GM19397 (cell line): ENCODE measurements at regions not wholly inside any gene's neighbourhood (a gene's known extent, or its start where the extent isn't known, plus 50 kb on each side); places are given as distances from the start of the nearest gene placed in this dataset.
"Not testable (repeated sequence)": the region's sequence is repeated elsewhere in the genome, so short reads cannot be mapped to it uniquely, and the experiment has no call there.

ENCODE experiments used
- ATAC-seq: cut with Tn5 transposase; IDR thresholded peaks from one replicate; pipeline ENCODE4 v1.9.1; 2021; ENCODE audit warnings: mild to moderate bottlenecking, moderate library complexity; ENCODE audit not compliant: unreplicated experiment

- ATAC-seq, result no peak
Measured at GRCh38 chr10:31687663-31688482, 240.8 kb downstream of the ARHGAP12 start.

GRCh38 chr10:31686599-31686998, 242.0 kb downstream of the ARHGAP12 start:
- no peak for ATAC-seq

DNA sequence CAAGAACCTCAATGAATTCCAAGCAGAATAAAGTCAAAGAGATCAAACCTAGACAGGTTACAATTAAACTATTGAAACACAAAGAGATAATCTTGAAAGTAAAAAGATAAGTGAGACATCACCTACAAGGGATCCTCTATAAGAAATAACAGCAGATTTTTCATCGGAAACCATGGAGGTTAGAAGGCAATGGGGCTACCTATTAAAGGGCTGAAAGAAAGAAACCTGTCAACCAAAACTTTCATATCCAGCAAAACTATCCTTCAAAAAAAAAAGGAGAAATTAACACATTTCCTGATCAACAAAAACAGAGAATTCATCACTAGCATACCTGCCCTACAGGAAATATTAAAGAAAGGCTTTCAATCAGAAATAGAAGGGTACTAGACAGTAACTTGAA, 244.9 kb downstream of the ARHGAP12 start:
- ATAC-seq, result no peak

- ATAC-seq, result no peak
Measured at GRCh38 chr10:31679936-31680335, 248.7 kb downstream of the ARHGAP12 start.

- no peak for ATAC-seq
Measured at GRCh38 chr10:31678575-31679516, 249.8 kb downstream of the ARHGAP12 start.

DNA sequence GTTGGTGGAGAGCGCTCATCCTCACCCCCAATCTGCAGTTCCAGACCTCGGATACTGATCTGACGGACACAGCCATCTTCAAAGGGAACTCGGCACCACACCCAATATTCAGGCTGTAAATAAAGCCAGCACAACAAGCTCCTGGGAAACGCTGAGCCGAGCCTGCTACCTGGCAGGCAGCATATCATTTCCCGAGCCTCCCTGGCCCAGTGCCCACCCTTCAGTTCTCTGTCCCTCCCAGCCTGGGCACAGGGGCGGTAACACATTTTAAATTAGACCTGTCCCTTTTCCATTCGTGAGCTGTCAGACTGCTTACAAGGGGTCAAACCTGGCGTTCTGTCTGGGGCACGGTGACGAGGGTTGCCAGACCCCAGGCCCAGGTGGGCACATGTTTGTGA, 250.5 kb downstream of the ARHGAP12 start:
- ATAC-seq, result no peak

GRCh38 chr10:31677195-31678138, 251.2 kb downstream of the ARHGAP12 start:
- no peak for ATAC-seq

- no peak for ATAC-seq
Measured at GRCh38 chr10:31675726-31676125, 252.9 kb downstream of the ARHGAP12 start.

- ATAC-seq, result no peak
Measured at GRCh38 chr10:31669357-31669756, 259.3 kb downstream of the ARHGAP12 start.

GRCh38 chr10:31668326-31668725, 260.3 kb downstream of the ARHGAP12 start:
- no peak for ATAC-seq

DNA sequence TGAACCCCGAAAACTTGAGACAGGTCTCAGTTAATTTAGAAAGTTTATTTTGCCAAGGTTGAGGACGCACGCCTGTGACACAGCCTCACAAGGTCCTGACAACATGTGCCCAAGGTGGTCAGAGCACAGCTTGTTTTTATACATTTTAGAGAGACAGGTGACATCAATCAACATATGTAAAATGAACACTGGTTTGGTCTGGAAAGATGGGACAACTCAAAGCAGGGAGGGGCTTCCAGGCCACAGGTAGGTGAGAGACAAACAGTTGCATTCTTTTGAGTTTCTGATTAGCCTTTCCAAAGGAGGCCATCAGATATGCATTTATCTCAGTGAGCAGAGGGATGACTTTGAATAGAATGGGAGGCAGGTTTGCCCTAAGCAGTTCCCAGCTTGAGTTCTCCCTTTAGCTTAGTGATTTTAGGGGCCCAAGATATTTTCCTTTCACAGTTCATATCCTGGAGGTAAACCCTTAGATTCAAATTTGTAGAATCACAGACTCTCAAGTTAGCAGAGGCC, 262.8 kb downstream of the ARHGAP12 start:
- not testable (repeated sequence) for ATAC-seq

DNA sequence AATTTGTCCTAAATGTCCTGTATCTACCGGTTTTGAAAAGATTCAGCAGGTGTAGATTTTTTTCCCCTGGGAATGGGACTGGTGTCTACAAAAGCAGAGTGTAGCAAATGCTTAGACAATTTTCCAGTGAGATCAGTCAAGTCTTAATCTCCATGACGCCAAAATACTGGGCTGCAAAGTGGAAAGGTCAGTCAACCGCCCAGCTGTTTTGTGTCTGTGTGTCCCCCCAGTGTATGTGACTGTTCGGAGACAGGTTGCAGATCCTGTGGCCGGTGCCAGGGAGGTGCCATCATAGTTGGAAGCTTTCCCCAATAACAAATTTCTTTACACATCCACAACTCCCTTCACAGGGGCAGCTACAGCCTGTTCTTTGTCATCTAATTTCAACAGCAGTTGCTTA, 263.8 kb downstream of the ARHGAP12 start:
- no peak for ATAC-seq

DNA sequence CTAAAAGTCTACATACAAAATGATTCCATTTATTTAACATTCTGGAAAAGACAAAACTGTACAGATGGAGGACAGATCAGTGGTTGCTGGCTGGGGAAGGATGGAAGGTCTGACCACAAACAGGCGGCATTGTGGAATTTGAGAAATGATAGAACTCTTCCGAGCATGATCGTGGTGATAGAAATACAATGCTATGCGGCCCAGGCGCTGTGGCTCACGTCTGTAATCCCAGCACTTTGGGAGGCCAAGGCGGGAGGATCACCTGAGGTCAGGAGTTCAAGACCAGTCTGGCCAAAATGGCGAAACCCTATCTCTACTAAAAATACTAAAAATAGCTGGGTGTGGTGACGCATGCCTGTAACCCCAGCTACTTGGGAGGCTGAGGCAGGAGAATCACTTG, 264.6 kb downstream of the ARHGAP12 start:
- ATAC-seq, result not testable (repeated sequence)

GRCh38 chr10:31660300-31660699, 268.3 kb downstream of the ARHGAP12 start:
- ATAC-seq, result no peak

- no peak for ATAC-seq
Measured at GRCh38 chr10:31659665-31660064, 269.0 kb downstream of the ARHGAP12 start.

- ATAC-seq, result no peak
Measured at GRCh38 chr10:31657434-31657872, 271.2 kb downstream of the ARHGAP12 start.

DNA sequence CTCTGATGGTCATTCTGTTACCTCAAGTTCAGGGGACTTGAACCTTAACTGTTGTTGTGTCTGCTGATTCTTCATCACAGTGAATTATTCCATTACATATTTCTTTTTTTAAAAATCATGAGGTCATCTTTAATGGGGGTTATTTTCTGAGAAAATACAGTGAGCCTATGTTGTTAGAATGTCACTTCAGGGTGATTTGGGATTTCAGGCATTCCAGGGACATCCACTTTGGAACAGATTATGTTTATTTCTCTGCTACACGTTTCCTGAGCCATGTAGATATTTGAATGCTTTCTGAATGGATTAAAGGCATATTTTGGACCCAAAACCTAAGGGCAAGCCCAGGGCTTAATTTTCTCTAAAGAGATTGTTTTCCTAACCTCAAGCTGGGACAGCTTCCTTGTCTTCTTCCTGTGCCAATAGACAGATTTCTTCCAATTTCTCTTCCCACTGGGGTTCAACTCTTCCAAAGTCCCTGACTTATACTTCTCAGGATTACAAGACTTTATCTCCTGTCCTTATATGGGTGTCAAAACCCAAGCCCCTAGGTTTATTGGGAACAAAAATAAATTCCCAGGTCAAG, 271.7 kb downstream of the ARHGAP12 start:
- no peak for ATAC-seq

- no peak for ATAC-seq
Measured at GRCh38 chr10:31652038-31652437, 276.6 kb downstream of the ARHGAP12 start.

DNA sequence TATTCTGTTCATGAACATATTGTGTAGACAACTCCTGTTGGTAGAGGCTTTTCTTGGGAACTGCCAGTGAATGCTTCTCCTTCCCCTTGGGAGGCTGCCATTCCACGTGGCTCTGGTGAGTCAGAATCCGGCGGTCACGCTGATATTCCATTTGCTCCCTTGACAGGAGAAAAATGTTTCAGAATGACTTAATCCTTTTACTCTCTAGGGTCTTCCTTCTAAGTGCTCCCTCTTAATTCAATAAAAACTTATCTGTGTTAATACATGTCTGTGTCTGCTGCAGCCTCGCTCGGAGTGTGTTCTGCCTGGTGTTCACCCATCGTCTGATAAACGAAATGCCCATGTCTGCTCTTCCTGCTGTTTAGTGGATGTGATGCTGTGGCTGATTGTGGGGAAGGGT, 278.6 kb downstream of the ARHGAP12 start:
- no peak for ATAC-seq

GRCh38 chr10:31648966-31649365, 279.7 kb downstream of the ARHGAP12 start:
- no peak for ATAC-seq
